ENCODE measurements at regions not wholly inside any gene's neighbourhood (a gene's known extent, or its start where the extent isn't known, plus 50 kb on each side); places are given as distances from the start of the nearest gene placed in this dataset.
A peak's percentile ranks its signal among the peaks of the same experiment; 100 is the strongest.

GRCh38 chr12:25058012-25058411 lies 109.1 kb upstream of the BCAT1 start:
- TF ChIP-seq CTCF (IDR thresholded peaks at IDR 0.05; ENCODE audit: insufficient read depth, low read depth, low read length, missing control alignments): no peak
- no peak for DNase-seq (ENCODE audit: low read depth)
- peak overlapping the region; percentile 9; the same call in 1 of the 2 replicates for H3K4me3 ChIP-seq (ENCODE audit: low read depth, low read length)

GRCh38 chr12:25056486-25057130 lies 107.7 kb upstream of the BCAT1 start:
- no peak for TF ChIP-seq CTCF (IDR thresholded peaks at IDR 0.05; ENCODE audit: insufficient read depth, low read depth, low read length, missing control alignments)
- no peak for DNase-seq (ENCODE audit: low read depth)
- peak overlapping the region; percentile 96 for H3K4me3 ChIP-seq (ENCODE audit: low read depth, low read length)

GRCh38 chr12:25056011-25056410 lies 107.1 kb upstream of the BCAT1 start:
- no peak for TF ChIP-seq CTCF (IDR thresholded peaks at IDR 0.05; ENCODE audit: insufficient read depth, low read depth, low read length, missing control alignments)
- H3K4me3 ChIP-seq (ENCODE audit: low read depth, low read length): peak overlapping the region; percentile 96
- DNase-seq (ENCODE audit: low read depth): no peak

GRCh38 chr12:25054783-25055144 lies 105.9 kb upstream of the BCAT1 start:
- no peak for TF ChIP-seq CTCF (IDR thresholded peaks at IDR 0.05; ENCODE audit: insufficient read depth, low read depth, low read length, missing control alignments)

GRCh38 chr12:25054076-25054782 lies 105.3 kb upstream of the BCAT1 start:
- TF ChIP-seq CTCF (IDR thresholded peaks at IDR 0.05; ENCODE audit: insufficient read depth, low read depth, low read length, missing control alignments): no peak
- DNase-seq (ENCODE audit: low read depth): no peak
- H3K4me3 ChIP-seq (ENCODE audit: low read depth, low read length): peak overlapping the region; percentile 96

More at GRCh38 chr12:25054783-25055144, 105.9 kb upstream of the BCAT1 start:
- peak; percentile 85 for DNase-seq (ENCODE audit: low read depth)
- peak overlapping the region; percentile 96 for H3K4me3 ChIP-seq (ENCODE audit: low read depth, low read length)

- peak overlapping the region; percentile 96 for H3K4me3 ChIP-seq (ENCODE audit: low read depth, low read length)
- TF ChIP-seq CTCF (IDR thresholded peaks at IDR 0.05; ENCODE audit: insufficient read depth, low read depth, low read length, missing control alignments): no peak
- DNase-seq (ENCODE audit: low read depth): no peak
These were observed 104.0 kb upstream of the BCAT1 start for GRCh38 chr12:25052914-25053211.
